HG02973 (cell line): ENCODE measurements at regions not wholly inside any gene's neighbourhood (a gene's known extent, or its start where the extent isn't known, plus 50 kb on each side); places are given as distances from the start of the nearest gene placed in this dataset.

Experiments
- ATAC-seq: cut with Tn5 transposase; IDR thresholded peaks from one replicate; pipeline ENCODE4 v1.9.1; 2021; ENCODE audit warnings: moderate library complexity; ENCODE audit not compliant: unreplicated experiment

- ATAC-seq: no peak
These were observed 553.7 kb upstream of the AMELY start for GRCh38 chrY:7465185-7465621.

- no peak for ATAC-seq
These were observed 553.2 kb upstream of the AMELY start for GRCh38 chrY:7464742-7465141.

GRCh38 chrY:7463711-7464110, 552.2 kb upstream of the AMELY start:
- no peak for ATAC-seq

- ATAC-seq: no peak
These were observed 551.6 kb upstream of the AMELY start for GRCh38 chrY:7463196-7463595.

- no peak for ATAC-seq
These were observed 551.1 kb upstream of the AMELY start for GRCh38 chrY:7462657-7463056.

- no peak for ATAC-seq
These were observed 550.4 kb upstream of the AMELY start for GRCh38 chrY:7461873-7462525.

GRCh38 chrY:7459802-7460201, 548.2 kb upstream of the AMELY start:
- no peak for ATAC-seq

GRCh38 chrY:7458301-7459078, 546.9 kb upstream of the AMELY start:
- ATAC-seq: no peak

GRCh38 chrY:7457286-7458015, 545.9 kb upstream of the AMELY start:
- no peak for ATAC-seq

GRCh38 chrY:7455626-7456025, 544.1 kb upstream of the AMELY start:
- ATAC-seq: no peak

GRCh38 chrY:7453336-7453735, 541.8 kb upstream of the AMELY start:
- peak; percentile 56 for ATAC-seq

- ATAC-seq: no peak
These were observed 540.7 kb upstream of the AMELY start for GRCh38 chrY:7452246-7452645.

- ATAC-seq: no peak
These were observed 538.3 kb upstream of the AMELY start for GRCh38 chrY:7449860-7450259.

- ATAC-seq: no peak
These were observed 537.1 kb upstream of the AMELY start for GRCh38 chrY:7448687-7449086.

GRCh38 chrY:7447881-7448516, 536.4 kb upstream of the AMELY start:
- no peak for ATAC-seq

GRCh38 chrY:7444141-7444540, 532.6 kb upstream of the AMELY start:
- ATAC-seq: no peak

GRCh38 chrY:7440796-7441530, 529.4 kb upstream of the AMELY start:
- ATAC-seq: no peak

- ATAC-seq: no peak
These were observed 525.5 kb upstream of the AMELY start for GRCh38 chrY:7437086-7437485.

GRCh38 chrY:7433817-7434809, 522.6 kb upstream of the AMELY start:
- no peak for ATAC-seq
